Mesenchymal stem cell (in vitro differentiated cells and primary cell): ENCODE measurements at regions not wholly inside any gene's neighbourhood (a gene's known extent, or its start where the extent isn't known, plus 50 kb on each side); places are given as distances from the start of the nearest gene placed in this dataset.

Experiments
- DNase-seq: peaks from one replicate; pipeline ENCODE4 v3.0.0-alpha.2; 2013
- H2AFZ ChIP-seq: one replicate; pipeline ENCODE4 v1.6.1; 2013; ENCODE audit warnings: low read depth, mild to moderate bottlenecking, control low read depth, inconsistent platforms, low read length, moderate library complexity
- H2AK5ac ChIP-seq: 2 replicates; pipeline ENCODE4 v1.6.1; 2013; ENCODE audit warnings: low read length, moderate library complexity, mild to moderate bottlenecking, inconsistent platforms; ENCODE audit not compliant: severe bottlenecking
- H2BK120ac ChIP-seq: one replicate; pipeline ENCODE4 v1.6.1; 2013; ENCODE audit warnings: low read depth, mild to moderate bottlenecking, inconsistent platforms, low read length, moderate library complexity
- H2BK12ac ChIP-seq, 2 experiments: one replicate each; pipeline ENCODE4 v1.6.1; 2013; ENCODE audit warnings: inconsistent platforms in 2 of 2, low read length in 2 of 2, mild to moderate bottlenecking in 2 of 2, moderate library complexity in 2 of 2, control low read depth in 1 of 2
- H2BK15ac ChIP-seq: one replicate; pipeline ENCODE4 v1.6.1; 2013; ENCODE audit warnings: mild to moderate bottlenecking, low read depth, inconsistent platforms; ENCODE audit not compliant: poor library complexity, severe bottlenecking
- H2BK5ac ChIP-seq: 2 replicates; pipeline ENCODE4 v1.6.1; 2013; ENCODE audit warnings: low read depth, mild to moderate bottlenecking, low read length, control low read depth, inconsistent platforms; ENCODE audit not compliant: poor library complexity, severe bottlenecking
- H3K14ac ChIP-seq, 2 experiments: one replicate each; pipeline ENCODE4 v1.6.1; 2013; ENCODE audit warnings: inconsistent platforms in 2 of 2, low read length in 2 of 2, control low read depth in 1 of 2, mild to moderate bottlenecking in 1 of 2, moderate library complexity in 1 of 2
- H3K18ac ChIP-seq, 2 experiments: one replicate each; pipeline ENCODE4 v1.6.1; 2013; ENCODE audit warnings: inconsistent platforms in 2 of 2, low read length in 2 of 2, control low read depth in 1 of 2, low read depth in 1 of 2, mild to moderate bottlenecking in 1 of 2
- H3K23ac ChIP-seq, 2 experiments: one replicate each; pipeline ENCODE4 v1.6.1; 2013; ENCODE audit warnings: inconsistent platforms in 2 of 2, low read length in 2 of 2, mild to moderate bottlenecking in 2 of 2, moderate library complexity in 2 of 2, control low read depth in 1 of 2
- H3K27ac ChIP-seq: 2 replicates; pipeline ENCODE4 v1.5.1; 2013; ENCODE audit warnings: mild to moderate bottlenecking, moderate library complexity, low read length, control low read depth, inconsistent platforms; ENCODE audit not compliant: poor library complexity, severe bottlenecking
- H3K27me3 ChIP-seq, 2 experiments: 2 replicates each; pipeline versions ENCODE4 v1.6.1 to v1.7.0; 2013; ENCODE audit warnings: low read length in 2 of 2, mild to moderate bottlenecking in 2 of 2, moderate library complexity in 2 of 2, control low read depth in 1 of 2, inconsistent platforms in 1 of 2; ENCODE audit not compliant: control insufficient read depth in 1 of 2, insufficient read depth in 1 of 2
- H3K36me3 ChIP-seq, 2 experiments: 2 replicates each; pipeline versions ENCODE4 v1.6.1 to v1.7.0; 2013; ENCODE audit warnings: low read length in 2 of 2, control low read depth in 1 of 2, inconsistent platforms in 1 of 2, low read depth in 1 of 2, mild to moderate bottlenecking in 1 of 2; ENCODE audit not compliant: insufficient read depth in 2 of 2, control insufficient read depth in 1 of 2
- H3K4ac ChIP-seq, 2 experiments: one replicate each; pipeline ENCODE4 v1.6.1; 2013; ENCODE audit warnings: inconsistent platforms in 2 of 2, low read length in 2 of 2, mild to moderate bottlenecking in 2 of 2, moderate library complexity in 2 of 2, control low read depth in 1 of 2, low read depth in 1 of 2
- H3K4me1 ChIP-seq: 2 replicates; pipeline ENCODE4 v1.6.1; 2013; ENCODE audit warnings: low read depth, low read length, control low read depth; ENCODE audit not compliant: control insufficient read depth, insufficient read depth
- H3K4me2 ChIP-seq: 2 replicates; pipeline ENCODE4 v1.6.1; 2013; ENCODE audit warnings: low read length, mild to moderate bottlenecking, inconsistent platforms; ENCODE audit not compliant: poor library complexity, severe bottlenecking
- H3K4me3 ChIP-seq, 2 experiments: 2 replicates each; pipeline versions ENCODE4 v1.5.1 to v1.7.0; 2013; ENCODE audit warnings: low read length in 2 of 2, mild to moderate bottlenecking in 2 of 2, control low read depth in 1 of 2, low read depth in 1 of 2; ENCODE audit not compliant: insufficient read depth in 1 of 2
- H3K79me1 ChIP-seq: replicated peaks from 2 replicates; pipeline ENCODE4 v1.6.1; 2013; ENCODE audit warnings: mild to moderate bottlenecking, control low read depth, low read length, inconsistent platforms; ENCODE audit not compliant: poor library complexity, severe bottlenecking
- H3K9ac ChIP-seq: 2 replicates; pipeline ENCODE4 v1.7.0; 2013; ENCODE audit warnings: mild to moderate bottlenecking, low read length, moderate library complexity
- H3K9me3 ChIP-seq: 2 replicates; pipeline ENCODE4 v1.7.0; 2013; ENCODE audit warnings: mild to moderate bottlenecking, low read length; ENCODE audit not compliant: control insufficient read depth
- H4K8ac ChIP-seq: one replicate; pipeline ENCODE4 v1.6.1; 2013; ENCODE audit warnings: inconsistent platforms, mild to moderate bottlenecking, low read length, moderate library complexity
- H4K91ac ChIP-seq: one replicate; pipeline ENCODE4 v1.6.1; 2013; ENCODE audit warnings: mild to moderate bottlenecking, low read length, inconsistent platforms
- WGBS: methylation state at CpG from one replicate; pipeline ENCODE4 v1.1.7; 2013; ENCODE audit warnings: mixed read lengths; 5-methylcytosine and 5-hydroxymethylcytosine counted together

GRCh38 chr7:57385668-57386067, 64.3 kb upstream of the ZNF716 start:
- H3K27ac ChIP-seq: no peak overlapping the region
- no peak overlapping the region for H3K9ac ChIP-seq
- H3K4me1 ChIP-seq: no peaks in the 10 kb centered on the region
- H3K18ac ChIP-seq: no peak overlapping the region
- H2BK120ac ChIP-seq: no peak overlapping the region
- H4K91ac ChIP-seq: no peak overlapping the region
- no peak overlapping the region for H3K4ac ChIP-seq
- H2AK5ac ChIP-seq: no peak overlapping the region
- no peaks in the 10 kb centered on the region for H3K79me1 ChIP-seq
- no peak overlapping the region for H4K8ac ChIP-seq
- no peak overlapping the region for H3K4me2 ChIP-seq
- peaks cover 18% of the 10 kb centered on the region for H3K9me3 ChIP-seq
- no peak for DNase-seq
- H2BK5ac ChIP-seq: no peak overlapping the region
- H3K36me3 ChIP-seq: no peaks in the 10 kb centered on the region
- no peaks in the 10 kb centered on the region for H3K27me3 ChIP-seq
- no peak overlapping the region for H3K4me3 ChIP-seq
- WGBS: 79% methylated on average over 5 of the region's 5 CpGs
- H2BK12ac ChIP-seq: no peak overlapping the region
- H3K14ac ChIP-seq: no peak overlapping the region
- no peak overlapping the region for H3K23ac ChIP-seq
- H2AFZ ChIP-seq: no peak overlapping the region
- no peak overlapping the region for H2BK15ac ChIP-seq

GRCh38 chr7:57388761-57389160, 61.2 kb upstream of the ZNF716 start:
- H2BK15ac ChIP-seq: no peak overlapping the region
- no peak overlapping the region for H3K14ac ChIP-seq
- H3K27me3 ChIP-seq: no peaks in the 10 kb centered on the region
- no peak overlapping the region for H3K23ac ChIP-seq
- no peak overlapping the region for H4K8ac ChIP-seq
- H3K9ac ChIP-seq: no peak overlapping the region
- H2AFZ ChIP-seq: no peak overlapping the region
- 79% methylated on average over 7 of the region's 7 CpGs for WGBS
- no peak overlapping the region for H3K4ac ChIP-seq
- no peak overlapping the region for H3K4me3 ChIP-seq
- no peak overlapping the region for H3K27ac ChIP-seq
- H4K91ac ChIP-seq: no peak overlapping the region
- no peak overlapping the region for H2BK5ac ChIP-seq
- no peaks in the 10 kb centered on the region for H3K4me1 ChIP-seq
- no peaks in the 10 kb centered on the region for H3K79me1 ChIP-seq
- no peak for DNase-seq
- no peaks in the 10 kb centered on the region for H3K36me3 ChIP-seq
- H2BK120ac ChIP-seq: no peak overlapping the region
- H2BK12ac ChIP-seq: no peak overlapping the region
- H3K9me3 ChIP-seq: peaks cover 21% of the 10 kb centered on the region
- H3K18ac ChIP-seq: no peak overlapping the region
- no peak overlapping the region for H2AK5ac ChIP-seq
- H3K4me2 ChIP-seq: no peak overlapping the region

GRCh38 chr7:57398548-57398947, 51.4 kb upstream of the ZNF716 start:
- Histone ChIP-seq H2BK12ac (no peak overlapping the region), H3K27ac (no peak overlapping the region), H3K4me2 (no peak overlapping the region), H3K4me1 (no peaks in the 10 kb centered on the region), H3K79me1 (no peaks in the 10 kb centered on the region), H2BK15ac (no peak overlapping the region), H3K23ac (no peak overlapping the region), H2BK120ac (no peak overlapping the region), H3K4ac (no peak overlapping the region), H3K18ac (no peak overlapping the region), H4K91ac (no peak overlapping the region), H2AK5ac (no peak overlapping the region), H3K9ac (no peak overlapping the region), H3K14ac (no peak overlapping the region), H3K27me3 (no peaks in the 10 kb centered on the region), H3K4me3 (no peak overlapping the region), H2AFZ (no peak overlapping the region), H3K36me3 (no peaks in the 10 kb centered on the region), H4K8ac (no peak overlapping the region), H2BK5ac (no peak overlapping the region), H3K9me3 (peaks cover 12% of the 10 kb centered on the region)
- 88% methylated on average over 12 of the region's 14 CpGs for WGBS
- no peak for DNase-seq

GRCh38 chr7:57399251-57399940, 50.6 kb upstream of the ZNF716 start:
- no peak overlapping the region for H3K9ac ChIP-seq
- H3K27ac ChIP-seq: no peak overlapping the region
- H2BK12ac ChIP-seq: no peak overlapping the region
- H2BK120ac ChIP-seq: no peak overlapping the region
- H3K36me3 ChIP-seq: no peaks in the 10 kb centered on the region
- H2BK15ac ChIP-seq: no peak overlapping the region
- 70% methylated on average over 6 of the region's 6 CpGs for WGBS
- H3K23ac ChIP-seq: no peak overlapping the region
- H3K4ac ChIP-seq: no peak overlapping the region
- no peak overlapping the region for H2AK5ac ChIP-seq
- no peak overlapping the region for H2AFZ ChIP-seq
- no peak overlapping the region for H3K14ac ChIP-seq
- no peak overlapping the region for H3K4me3 ChIP-seq
- no peak overlapping the region for H4K91ac ChIP-seq
- H3K4me1 ChIP-seq: no peaks in the 10 kb centered on the region
- peaks cover 8% of the 10 kb centered on the region for H3K9me3 ChIP-seq
- no peak overlapping the region for H3K4me2 ChIP-seq
- H3K27me3 ChIP-seq: no peaks in the 10 kb centered on the region
- H2BK5ac ChIP-seq: no peak overlapping the region
- no peak for DNase-seq
- H4K8ac ChIP-seq: no peak overlapping the region
- H3K18ac ChIP-seq: no peak overlapping the region
- no peaks in the 10 kb centered on the region for H3K79me1 ChIP-seq
